ENCODE measurements at regions not wholly inside any gene's neighbourhood (a gene's known extent, or its start where the extent isn't known, plus 50 kb on each side); places are given as distances from the start of the nearest gene placed in this dataset.

- no peak for DNase-seq (ENCODE audit: low read depth)
- Histone ChIP-seq H3K4me3 (ENCODE audit: low read depth, low read length) (no peak overlapping the region), H3K36me3 (ENCODE audit: control insufficient read depth, insufficient read depth, low read length) (no peaks in the 10 kb centered on the region), H3K27me3 (ENCODE audit: control insufficient read depth, insufficient read depth, low read length) (no peaks in the 10 kb centered on the region)
- TF ChIP-seq, protein P1, sequence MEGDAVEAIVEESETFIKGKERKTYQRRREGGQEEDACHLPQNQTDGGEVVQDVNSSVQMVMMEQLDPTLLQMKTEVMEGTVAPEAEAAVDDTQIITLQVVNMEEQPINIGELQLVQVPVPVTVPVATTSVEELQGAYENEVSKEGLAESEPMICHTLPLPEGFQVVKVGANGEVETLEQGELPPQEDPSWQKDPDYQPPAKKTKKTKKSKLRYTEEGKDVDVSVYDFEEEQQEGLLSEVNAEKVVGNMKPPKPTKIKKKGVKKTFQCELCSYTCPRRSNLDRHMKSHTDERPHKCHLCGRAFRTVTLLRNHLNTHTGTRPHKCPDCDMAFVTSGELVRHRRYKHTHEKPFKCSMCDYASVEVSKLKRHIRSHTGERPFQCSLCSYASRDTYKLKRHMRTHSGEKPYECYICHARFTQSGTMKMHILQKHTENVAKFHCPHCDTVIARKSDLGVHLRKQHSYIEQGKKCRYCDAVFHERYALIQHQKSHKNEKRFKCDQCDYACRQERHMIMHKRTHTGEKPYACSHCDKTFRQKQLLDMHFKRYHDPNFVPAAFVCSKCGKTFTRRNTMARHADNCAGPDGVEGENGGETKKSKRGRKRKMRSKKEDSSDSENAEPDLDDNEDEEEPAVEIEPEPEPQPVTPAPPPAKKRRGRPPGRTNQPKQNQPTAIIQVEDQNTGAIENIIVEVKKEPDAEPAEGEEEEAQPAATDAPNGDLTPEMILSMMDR (IDR thresholded peaks at IDR 0.05; ENCODE audit: insufficient read depth, low read length, poor library complexity, severe bottlenecking): no peak
These were observed 210.1 kb upstream of the CNR1 start for GRCh38 chr6:88376197-88376596.

DNA sequence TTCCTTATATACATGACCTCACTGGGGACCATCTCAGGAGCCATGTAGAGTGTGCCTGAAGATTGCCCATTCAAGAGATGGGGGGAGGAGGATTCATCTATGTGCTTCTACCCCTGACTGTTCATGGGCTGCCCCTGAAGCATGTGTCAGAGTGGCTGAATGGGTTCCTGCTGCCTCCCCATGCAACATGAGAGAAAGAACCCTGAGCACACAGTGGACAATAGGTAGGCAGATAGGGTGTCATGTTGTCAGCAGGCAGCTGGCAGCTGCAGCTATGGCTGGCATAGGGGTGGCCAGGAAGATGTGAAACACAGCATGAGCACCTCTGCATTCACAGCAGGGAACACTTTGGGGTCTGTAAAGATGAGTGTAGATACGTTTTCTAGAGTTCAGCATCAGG is 208.4 kb upstream of the CNR1 start:
- H3K36me3 ChIP-seq (ENCODE audit: control insufficient read depth, insufficient read depth, low read length): no peaks in the 10 kb centered on the region
- TF ChIP-seq, protein P1 (IDR thresholded peaks at IDR 0.05; ENCODE audit: insufficient read depth, low read length, poor library complexity, severe bottlenecking): no peak
- no peak overlapping the region for H3K4me3 ChIP-seq (ENCODE audit: low read depth, low read length)
- DNase-seq (ENCODE audit: low read depth): no peak
- no peaks in the 10 kb centered on the region for H3K27me3 ChIP-seq (ENCODE audit: control insufficient read depth, insufficient read depth, low read length)

DNA sequence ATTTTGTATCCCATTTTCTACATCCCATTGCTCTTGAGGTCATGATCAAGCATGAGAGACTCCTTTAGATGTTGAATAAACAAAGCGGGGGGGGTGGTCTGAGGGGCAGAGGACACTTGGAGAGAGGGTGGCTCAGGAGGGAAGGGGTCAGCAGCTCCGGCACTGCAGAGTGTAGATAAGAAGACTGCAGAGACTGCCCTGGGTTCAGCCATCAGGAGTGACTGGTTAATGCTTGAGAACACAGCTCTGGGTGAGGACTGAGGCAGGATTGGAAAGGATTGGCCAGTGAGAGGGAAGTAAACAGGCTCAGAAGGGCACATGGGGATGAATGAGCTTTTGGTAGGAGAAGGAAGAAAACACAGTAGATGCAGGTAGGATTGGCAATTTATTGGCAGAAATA is 205.3 kb upstream of the CNR1 start:
- DNase-seq (ENCODE audit: low read depth): no peak
- TF ChIP-seq, protein P1 (IDR thresholded peaks at IDR 0.05; ENCODE audit: insufficient read depth, low read length, poor library complexity, severe bottlenecking): no peak
- Histone ChIP-seq H3K36me3 (ENCODE audit: control insufficient read depth, insufficient read depth, low read length) (no peaks in the 10 kb centered on the region), H3K27me3 (ENCODE audit: control insufficient read depth, insufficient read depth, low read length) (no peaks in the 10 kb centered on the region), H3K4me3 (ENCODE audit: low read depth, low read length) (no peak overlapping the region)

DNA sequence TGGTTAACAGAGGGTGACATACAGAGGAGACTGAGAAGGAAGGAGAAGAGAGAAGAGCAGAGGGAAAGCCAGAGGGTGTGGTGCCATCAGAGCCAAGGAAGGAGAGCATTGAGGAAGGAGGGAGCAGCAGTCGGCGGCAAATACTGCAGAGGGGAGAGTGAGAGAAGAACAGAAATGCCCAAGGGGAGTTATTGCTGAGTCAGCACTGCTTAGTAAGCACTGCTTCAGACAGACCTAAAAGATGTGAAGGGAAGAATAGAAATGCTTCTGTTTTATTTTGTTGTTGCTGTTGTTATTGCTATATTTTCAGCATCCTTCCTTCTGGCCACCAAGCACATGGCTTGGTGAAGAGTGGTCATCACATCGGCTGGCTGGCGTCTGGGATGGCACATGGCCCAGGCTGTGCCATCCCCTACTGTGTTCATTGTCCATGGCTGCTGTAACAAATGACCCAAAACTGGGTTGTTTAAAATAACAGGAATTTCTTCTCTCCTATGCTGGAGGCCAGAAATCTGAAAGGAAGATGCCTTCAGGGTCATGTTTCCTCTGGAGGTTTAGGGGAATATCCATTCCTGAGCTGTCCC is 204.1 kb upstream of the CNR1 start:
- H3K4me3 ChIP-seq (ENCODE audit: low read depth, low read length): no peak overlapping the region
- DNase-seq (ENCODE audit: low read depth): no peak
- TF ChIP-seq, protein P1 (IDR thresholded peaks at IDR 0.05; ENCODE audit: insufficient read depth, low read length, poor library complexity, severe bottlenecking): no peak
- H3K36me3 ChIP-seq (ENCODE audit: control insufficient read depth, insufficient read depth, low read length): no peaks in the 10 kb centered on the region
- no peaks in the 10 kb centered on the region for H3K27me3 ChIP-seq (ENCODE audit: control insufficient read depth, insufficient read depth, low read length)

DNA sequence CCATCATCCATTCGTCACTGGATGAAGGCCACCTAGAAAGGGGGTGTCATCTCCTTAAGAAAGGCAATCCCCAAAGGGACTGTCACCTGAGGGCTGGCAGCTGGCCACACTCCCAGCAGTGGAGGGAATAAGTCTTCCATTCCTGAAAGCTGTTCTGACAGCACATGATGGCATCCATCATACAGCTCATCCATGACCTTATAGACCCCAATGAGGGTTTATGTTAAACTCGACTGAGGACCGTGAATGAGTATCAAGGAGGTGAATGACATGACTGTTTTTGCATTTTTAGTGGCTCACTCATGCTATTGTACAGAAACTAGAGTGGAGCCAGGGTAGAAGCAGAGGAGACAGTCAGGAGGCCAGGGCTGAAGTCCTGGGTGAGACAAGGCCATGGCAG is 203.1 kb upstream of the CNR1 start:
- H3K4me3 ChIP-seq (ENCODE audit: low read depth, low read length): no peak overlapping the region
- H3K27me3 ChIP-seq (ENCODE audit: control insufficient read depth, insufficient read depth, low read length): no peaks in the 10 kb centered on the region
- H3K36me3 ChIP-seq (ENCODE audit: control insufficient read depth, insufficient read depth, low read length): no peaks in the 10 kb centered on the region
- DNase-seq (ENCODE audit: low read depth): no peak
- TF ChIP-seq, protein P1 (IDR thresholded peaks at IDR 0.05; ENCODE audit: insufficient read depth, low read length, poor library complexity, severe bottlenecking): no peak

- no peak for DNase-seq (ENCODE audit: low read depth)
- Histone ChIP-seq H3K4me3 (ENCODE audit: low read depth, low read length) (no peak overlapping the region), H3K27me3 (ENCODE audit: control insufficient read depth, insufficient read depth, low read length) (no peaks in the 10 kb centered on the region), H3K36me3 (ENCODE audit: control insufficient read depth, insufficient read depth, low read length) (no peaks in the 10 kb centered on the region)
- TF ChIP-seq, protein P1 (IDR thresholded peaks at IDR 0.05; ENCODE audit: insufficient read depth, low read length, poor library complexity, severe bottlenecking): no peak
These were observed 202.1 kb upstream of the CNR1 start for GRCh38 chr6:88368071-88368787.

Data from kidney epithelial cell (primary cell).